ENCODE measurements at regions not wholly inside any gene's neighbourhood (a gene's known extent, or its start where the extent isn't known, plus 50 kb on each side); places are given as distances from the start of the nearest gene placed in this dataset.

DNA sequence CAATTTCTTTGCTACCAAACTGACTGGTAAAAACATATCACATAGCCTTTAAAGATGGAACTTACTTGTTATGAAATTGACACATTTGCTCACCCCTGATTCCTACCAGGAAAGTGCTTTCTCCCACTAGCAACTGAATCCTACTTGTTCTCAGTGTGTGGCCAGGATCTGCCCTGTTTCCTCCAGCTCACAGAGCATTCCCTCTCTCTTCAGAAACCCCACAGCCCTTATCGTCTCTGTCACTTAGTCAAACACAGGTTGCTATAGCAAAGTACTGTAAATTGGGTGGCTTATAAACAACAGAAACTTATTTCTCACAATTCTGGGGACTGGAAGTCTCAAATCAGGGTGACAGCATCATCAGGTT is 265.2 kb upstream of the BOD1L1 start (continued):
- TF ChIP-seq, protein P1, sequence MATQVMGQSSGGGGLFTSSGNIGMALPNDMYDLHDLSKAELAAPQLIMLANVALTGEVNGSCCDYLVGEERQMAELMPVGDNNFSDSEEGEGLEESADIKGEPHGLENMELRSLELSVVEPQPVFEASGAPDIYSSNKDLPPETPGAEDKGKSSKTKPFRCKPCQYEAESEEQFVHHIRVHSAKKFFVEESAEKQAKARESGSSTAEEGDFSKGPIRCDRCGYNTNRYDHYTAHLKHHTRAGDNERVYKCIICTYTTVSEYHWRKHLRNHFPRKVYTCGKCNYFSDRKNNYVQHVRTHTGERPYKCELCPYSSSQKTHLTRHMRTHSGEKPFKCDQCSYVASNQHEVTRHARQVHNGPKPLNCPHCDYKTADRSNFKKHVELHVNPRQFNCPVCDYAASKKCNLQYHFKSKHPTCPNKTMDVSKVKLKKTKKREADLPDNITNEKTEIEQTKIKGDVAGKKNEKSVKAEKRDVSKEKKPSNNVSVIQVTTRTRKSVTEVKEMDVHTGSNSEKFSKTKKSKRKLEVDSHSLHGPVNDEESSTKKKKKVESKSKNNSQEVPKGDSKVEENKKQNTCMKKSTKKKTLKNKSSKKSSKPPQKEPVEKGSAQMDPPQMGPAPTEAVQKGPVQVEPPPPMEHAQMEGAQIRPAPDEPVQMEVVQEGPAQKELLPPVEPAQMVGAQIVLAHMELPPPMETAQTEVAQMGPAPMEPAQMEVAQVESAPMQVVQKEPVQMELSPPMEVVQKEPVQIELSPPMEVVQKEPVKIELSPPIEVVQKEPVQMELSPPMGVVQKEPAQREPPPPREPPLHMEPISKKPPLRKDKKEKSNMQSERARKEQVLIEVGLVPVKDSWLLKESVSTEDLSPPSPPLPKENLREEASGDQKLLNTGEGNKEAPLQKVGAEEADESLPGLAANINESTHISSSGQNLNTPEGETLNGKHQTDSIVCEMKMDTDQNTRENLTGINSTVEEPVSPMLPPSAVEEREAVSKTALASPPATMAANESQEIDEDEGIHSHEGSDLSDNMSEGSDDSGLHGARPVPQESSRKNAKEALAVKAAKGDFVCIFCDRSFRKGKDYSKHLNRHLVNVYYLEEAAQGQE (IDR thresholded peaks at IDR 0.05; ENCODE audit: unreplicated experiment), result no peak

DNA sequence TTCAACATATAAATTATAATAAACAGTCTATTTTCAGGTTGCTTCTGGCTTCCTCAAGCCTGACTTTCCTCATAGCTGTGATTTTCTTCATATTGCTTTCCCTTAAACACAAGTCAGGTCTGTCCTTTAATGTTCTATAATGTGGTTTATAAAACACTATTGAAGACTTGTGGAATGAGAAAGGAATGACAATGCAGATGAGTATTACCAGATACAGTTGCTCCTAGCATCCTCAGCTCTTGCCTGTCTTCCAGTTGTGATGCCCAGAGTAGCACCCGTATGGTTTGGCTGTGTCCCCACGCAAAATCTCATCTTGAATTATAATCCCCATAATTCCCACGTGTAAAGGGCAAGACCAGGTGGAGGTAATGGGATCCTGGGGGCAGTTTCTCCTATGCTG is 265.7 kb upstream of the BOD1L1 start:
- no peaks in the 10 kb centered on the region for H3K36me3 ChIP-seq (ENCODE audit: insufficient read depth)
- no peak overlapping the region for H2AFZ ChIP-seq
- peaks cover 4% of the 10 kb centered on the region for H3K27me3 Mint-ChIP-seq (ENCODE audit: insufficient read depth, low read depth, poor library complexity)
- H3F3A ChIP-seq (replicated peaks; ENCODE audit: low read depth), result no peaks in the 10 kb centered on the region
- H3K4me1 ChIP-seq (ENCODE audit: insufficient read depth), result no peaks in the 10 kb centered on the region
- H3K27ac Mint-ChIP-seq, result no peak overlapping the region
- no peak overlapping the region for H3K4me2 ChIP-seq
- H3K4me3 Mint-ChIP-seq, result no peak overlapping the region
- H3K4me3 ChIP-seq, result no peak overlapping the region
- H3K27ac ChIP-seq (ENCODE audit: low read depth), result no peak overlapping the region
- no peaks in the 10 kb centered on the region for H3K36me3 Mint-ChIP-seq (ENCODE audit: low read depth)
- no peaks in the 10 kb centered on the region for H3K9me3 Mint-ChIP-seq
- no peaks in the 10 kb centered on the region for H4K20me1 ChIP-seq (replicated peaks; ENCODE audit: insufficient read depth)
- no peaks in the 10 kb centered on the region for H3K4me1 Mint-ChIP-seq
- H3K9me2 ChIP-seq (ENCODE audit: insufficient read depth), result peaks cover 10% of the 10 kb centered on the region
- TF ChIP-seq, protein P1 (IDR thresholded peaks at IDR 0.05; ENCODE audit: unreplicated experiment), result no peak
- no peak for TF ChIP-seq POLR2AphosphoS5 (IDR thresholded peaks at IDR 0.05; ENCODE audit: low read depth)
- TF ChIP-seq STAT1 (IDR thresholded peaks at IDR 0.05; ENCODE audit: unreplicated experiment), result no peak
- no peak for TF ChIP-seq EZH2phosphoT487 (IDR thresholded peaks at IDR 0.05; ENCODE audit: unreplicated experiment)
- TF ChIP-seq, protein P2, sequence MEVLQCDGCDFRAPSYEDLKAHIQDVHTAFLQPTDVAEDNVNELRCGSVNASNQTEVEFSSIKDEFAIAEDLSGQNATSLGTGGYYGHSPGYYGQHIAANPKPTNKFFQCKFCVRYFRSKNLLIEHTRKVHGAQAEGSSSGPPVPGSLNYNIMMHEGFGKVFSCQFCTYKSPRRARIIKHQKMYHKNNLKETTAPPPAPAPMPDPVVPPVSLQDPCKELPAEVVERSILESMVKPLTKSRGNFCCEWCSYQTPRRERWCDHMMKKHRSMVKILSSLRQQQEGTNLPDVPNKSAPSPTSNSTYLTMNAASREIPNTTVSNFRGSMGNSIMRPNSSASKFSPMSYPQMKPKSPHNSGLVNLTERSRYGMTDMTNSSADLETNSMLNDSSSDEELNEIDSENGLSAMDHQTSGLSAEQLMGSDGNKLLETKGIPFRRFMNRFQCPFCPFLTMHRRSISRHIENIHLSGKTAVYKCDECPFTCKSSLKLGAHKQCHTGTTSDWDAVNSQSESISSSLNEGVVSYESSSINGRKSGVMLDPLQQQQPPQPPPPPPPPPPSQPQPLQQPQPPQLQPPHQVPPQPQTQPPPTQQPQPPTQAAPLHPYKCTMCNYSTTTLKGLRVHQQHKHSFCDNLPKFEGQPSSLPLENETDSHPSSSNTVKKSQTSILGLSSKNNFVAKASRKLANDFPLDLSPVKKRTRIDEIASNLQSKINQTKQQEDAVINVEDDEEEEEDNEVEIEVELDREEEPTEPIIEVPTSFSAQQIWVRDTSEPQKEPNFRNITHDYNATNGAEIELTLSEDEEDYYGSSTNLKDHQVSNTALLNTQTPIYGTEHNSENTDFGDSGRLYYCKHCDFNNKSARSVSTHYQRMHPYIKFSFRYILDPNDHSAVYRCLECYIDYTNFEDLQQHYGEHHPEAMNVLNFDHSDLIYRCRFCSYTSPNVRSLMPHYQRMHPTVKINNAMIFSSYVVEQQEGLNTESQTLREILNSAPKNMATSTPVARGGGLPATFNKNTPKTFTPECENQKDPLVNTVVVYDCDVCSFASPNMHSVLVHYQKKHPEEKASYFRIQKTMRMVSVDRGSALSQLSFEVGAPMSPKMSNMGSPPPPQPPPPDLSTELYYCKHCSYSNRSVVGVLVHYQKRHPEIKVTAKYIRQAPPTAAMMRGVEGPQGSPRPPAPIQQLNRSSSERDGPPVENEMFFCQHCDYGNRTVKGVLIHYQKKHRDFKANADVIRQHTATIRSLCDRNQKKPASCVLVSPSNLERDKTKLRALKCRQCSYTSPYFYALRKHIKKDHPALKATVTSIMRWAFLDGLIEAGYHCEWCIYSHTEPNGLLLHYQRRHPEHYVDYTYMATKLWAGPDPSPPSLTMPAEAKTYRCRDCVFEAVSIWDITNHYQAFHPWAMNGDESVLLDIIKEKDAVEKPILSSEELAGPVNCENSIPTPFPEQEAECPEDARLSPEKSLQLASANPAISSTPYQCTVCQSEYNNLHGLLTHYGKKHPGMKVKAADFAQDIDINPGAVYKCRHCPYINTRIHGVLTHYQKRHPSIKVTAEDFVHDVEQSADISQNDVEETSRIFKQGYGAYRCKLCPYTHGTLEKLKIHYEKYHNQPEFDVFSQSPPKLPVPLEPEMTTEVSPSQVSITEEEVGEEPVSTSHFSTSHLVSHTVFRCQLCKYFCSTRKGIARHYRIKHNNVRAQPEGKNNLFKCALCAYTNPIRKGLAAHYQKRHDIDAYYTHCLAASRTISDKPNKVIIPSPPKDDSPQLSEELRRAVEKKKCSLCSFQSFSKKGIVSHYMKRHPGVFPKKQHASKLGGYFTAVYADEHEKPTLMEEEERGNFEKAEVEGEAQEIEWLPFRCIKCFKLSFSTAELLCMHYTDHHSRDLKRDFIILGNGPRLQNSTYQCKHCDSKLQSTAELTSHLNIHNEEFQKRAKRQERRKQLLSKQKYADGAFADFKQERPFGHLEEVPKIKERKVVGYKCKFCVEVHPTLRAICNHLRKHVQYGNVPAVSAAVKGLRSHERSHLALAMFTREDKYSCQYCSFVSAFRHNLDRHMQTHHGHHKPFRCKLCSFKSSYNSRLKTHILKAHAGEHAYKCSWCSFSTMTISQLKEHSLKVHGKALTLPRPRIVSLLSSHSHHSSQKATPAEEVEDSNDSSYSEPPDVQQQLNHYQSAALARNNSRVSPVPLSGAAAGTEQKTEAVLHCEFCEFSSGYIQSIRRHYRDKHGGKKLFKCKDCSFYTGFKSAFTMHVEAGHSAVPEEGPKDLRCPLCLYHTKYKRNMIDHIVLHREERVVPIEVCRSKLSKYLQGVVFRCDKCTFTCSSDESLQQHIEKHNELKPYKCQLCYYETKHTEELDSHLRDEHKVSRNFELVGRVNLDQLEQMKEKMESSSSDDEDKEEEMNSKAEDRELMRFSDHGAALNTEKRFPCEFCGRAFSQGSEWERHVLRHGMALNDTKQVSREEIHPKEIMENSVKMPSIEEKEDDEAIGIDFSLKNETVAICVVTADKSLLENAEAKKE (CRISPR knock-in tag; IDR thresholded peaks at IDR 0.05), result no peak
- TF ChIP-seq NANOG (IDR thresholded peaks at IDR 0.05; ENCODE audit: borderline replicate concordance), result no peak
- TF ChIP-seq ZNF114 (CRISPR knock-in tag; IDR thresholded peaks at IDR 0.05), result no peak
- no peak for TF ChIP-seq ETS1 (IDR thresholded peaks at IDR 0.05)
- no peak for DNase-seq (ENCODE audit: low spot score)
- no peaks in the 10 kb centered on the region for H3K79me2 ChIP-seq (replicated peaks; ENCODE audit: insufficient read depth)
- H3K27me3 ChIP-seq (ENCODE audit: insufficient read depth), result no peaks in the 10 kb centered on the region
- ATAC-seq, result no peak

All from GM23338 (cell line).